GM12878 (cell line): ENCODE measurements at regions not wholly inside any gene's neighbourhood (a gene's known extent, or its start where the extent isn't known, plus 50 kb on each side); places are given as distances from the start of the nearest gene placed in this dataset.

ENCODE experiments used
- ATAC-seq: fragments of 200-7000 bp; cut with Tn5 transposase; 3 replicates; pipeline ENCODE4 v1.9.1; 2020; ENCODE audit warnings: mild to moderate bottlenecking, moderate library complexity
- BruUV-seq: library from RNA; stranded (reverse); fragments of 400-500 nt; replicated peaks from 2 replicates; lab custom pipeline; 2021; lab: Mats Ljungman, UMichigan
- CTCF ChIA-PET: fragments of 300-600 bp; sonication (Branson Sonifier 250); formaldehyde crosslinking; extraction: SDS; loops from one replicate; lab custom pipeline; 2021; ENCODE audit warnings: inconsistent platforms; lab: Yijun Ruan, JAX
- POLR2A ChIA-PET: fragments of 350-600 bp; formaldehyde crosslinking; extraction: SDS; loops from one replicate; lab custom pipeline; 2021; ENCODE audit warnings: inconsistent platforms; lab: Charles Lee
- RAD21 ChIA-PET: fragments of 300-600 bp; sonication (Branson Sonifier 250); formaldehyde crosslinking; loops from one replicate; lab custom pipeline; 2023; ENCODE audit warnings: antibody characterized with exemption; ENCODE audit not compliant: unreplicated experiment; lab: Charles Lee
- SMC1A ChIA-PET: fragments of 300-600 bp; sonication (Branson Sonifier 250); formaldehyde crosslinking; loops from one replicate; lab custom pipeline; 2023; ENCODE audit not compliant: unreplicated experiment, uncharacterized antibody; lab: Charles Lee
- DNase-seq: peaks from one replicate; pipeline ENCODE4 v3.0.0-alpha.2; 2011; ENCODE audit warnings: low read depth, low spot score
- FAIRE-seq: peaks from 3 replicates; lab custom pipeline; 2011; peaks lifted over from hg19 to GRCh38; lab: Jason Lieb, UNC
- H2AFZ ChIP-seq: 2 replicates; pipeline ENCODE4 v1.6.0; 2011; ENCODE audit warnings: low read depth, low read length, control low read depth; ENCODE audit not compliant: control insufficient read depth
- H3K27ac ChIP-seq: 2 replicates; pipeline ENCODE4 v1.5.1; 2011; ENCODE audit warnings: control low read depth; ENCODE audit not compliant: control insufficient read depth, insufficient read depth
- H3K27me3 ChIP-seq, 2 experiments: replicated peaks in 1 of 2; 2 replicates each; pipeline versions ENCODE4 v1.6.0 to v1.6.1; 2011; ENCODE audit warnings: low read length in 1 of 2; ENCODE audit not compliant: control insufficient read depth in 2 of 2, insufficient read depth in 2 of 2
- H3K36me3 ChIP-seq, 2 experiments: 2 replicates each; pipeline ENCODE4 v1.5.1; 2011; ENCODE audit warnings: low read length in 1 of 2; ENCODE audit not compliant: control insufficient read depth in 2 of 2, insufficient read depth in 2 of 2
- H3K4me1 ChIP-seq: 2 replicates; pipeline ENCODE4 v1.6.1; 2011; ENCODE audit warnings: mild to moderate bottlenecking, low read length, moderate library complexity, mixed read lengths; ENCODE audit not compliant: control insufficient read depth, insufficient read depth
- H3K4me2 ChIP-seq: 2 replicates; pipeline ENCODE4 v1.6.0; 2011; ENCODE audit warnings: control low read depth; ENCODE audit not compliant: control insufficient read depth, insufficient read depth
- H3K4me3 ChIP-seq: fragments of 200-600 bp; sonication (generic); 2 replicates; pipeline ENCODE4 v1.5.1; 2016
- H3K79me2 ChIP-seq: 2 replicates; pipeline ENCODE4 v1.6.0; 2011; ENCODE audit warnings: low read length; ENCODE audit not compliant: control insufficient read depth, insufficient read depth
- H3K9ac ChIP-seq: 2 replicates; pipeline ENCODE4 v1.8.0; 2011; ENCODE audit warnings: low read length, control low read depth, mixed read lengths; ENCODE audit not compliant: control insufficient read depth, insufficient read depth
- H3K9me3 ChIP-seq: replicated peaks from 3 replicates; pipeline ENCODE4 v1.5.1; 2011; ENCODE audit warnings: mild to moderate bottlenecking, low read length; ENCODE audit not compliant: control insufficient read depth, insufficient read depth
- H4K20me1 ChIP-seq: 2 replicates; pipeline ENCODE4 v1.6.0; 2011; ENCODE audit not compliant: control insufficient read depth, insufficient read depth
- FOXK2 ChIP-seq: fragments of 450-650 bp; IDR thresholded peaks from 2 replicates; pipeline ENCODE4 v1.6.1; 2017; ENCODE audit warnings: mild to moderate bottlenecking, moderate library complexity
- KDM1A ChIP-seq: fragments of 200-600 bp; sonication (generic); IDR thresholded peaks from 2 replicates; pipeline ENCODE4 v1.6.1; 2016; ENCODE audit warnings: borderline replicate concordance
- MEF2A ChIP-seq: IDR thresholded peaks from 2 replicates; pipeline ENCODE4 v1.6.1; 2011; ENCODE audit warnings: low read depth, mild to moderate bottlenecking, low read length, moderate library complexity; ENCODE audit not compliant: insufficient read depth
- RELA ChIP-seq: fragments of 450-650 bp; IDR thresholded peaks from 2 replicates; pipeline ENCODE4 v1.8.0; 2014; ENCODE audit warnings: borderline replicate concordance; ENCODE audit not compliant: partially characterized antibody
- SMAD1 ChIP-seq: fragments of 450-650 bp; IDR thresholded peaks from 2 replicates; pipeline ENCODE4 v1.6.1; 2018; ENCODE audit warnings: mild to moderate bottlenecking, low read depth; ENCODE audit not compliant: partially characterized antibody
- TCF3 ChIP-seq: IDR thresholded peaks from 2 replicates; pipeline ENCODE4 v1.6.1; 2012; ENCODE audit warnings: low read depth, mild to moderate bottlenecking, low read length, borderline replicate concordance; ENCODE audit not compliant: insufficient read depth
- ZNF24 ChIP-seq: fragments of 450-650 bp; IDR thresholded peaks from 2 replicates; pipeline ENCODE4 v1.6.1; 2017; ENCODE audit warnings: antibody characterized with exemption, mild to moderate bottlenecking
- ZNF622 ChIP-seq: fragments of 450-650 bp; IDR thresholded peaks from 2 replicates; pipeline ENCODE4 v1.6.1; 2017; ENCODE audit warnings: mild to moderate bottlenecking, inconsistent platforms
- WGBS: methylation state at CpG from one replicate; pipeline ENCODE4 v1.1.6; 2016; ENCODE audit warnings: low lambda C conversion rate; ENCODE audit not compliant: insufficient replicate concordance, insufficient coverage; ENCODE audit errors: missing lambda C conversion rate; 5-methylcytosine and 5-hydroxymethylcytosine counted together
- in situ Hi-C: fragments of 300-500 bp; cut with MboI; formaldehyde crosslinking; loops from 9 replicates; pipeline ENCODE4 v1.14.3; 2018; ENCODE audit warnings: mixed read lengths
- intact Hi-C: fragments of 100-400 bp; cut with micrococcal nuclease; formaldehyde crosslinking; loops from one replicate; pipeline ENCODE4 v1.14.2; 2022; ENCODE audit not compliant: unreplicated experiment
- TF ChIP-seq, protein P1 (sequence below): fragments of 450-650 bp; formaldehyde crosslinking; IDR thresholded peaks from 2 replicates; pipeline ENCODE4 v1.4.0; 2020; ENCODE audit warnings: mild to moderate bottlenecking, moderate library complexity
- TF ChIP-seq, protein P2 (sequence below): fragments of 450-650 bp; IDR thresholded peaks from 2 replicates; pipeline ENCODE4 v1.6.1; 2018; ENCODE audit warnings: mild to moderate bottlenecking, low read depth, moderate library complexity; ENCODE audit not compliant: partially characterized antibody

DNA sequence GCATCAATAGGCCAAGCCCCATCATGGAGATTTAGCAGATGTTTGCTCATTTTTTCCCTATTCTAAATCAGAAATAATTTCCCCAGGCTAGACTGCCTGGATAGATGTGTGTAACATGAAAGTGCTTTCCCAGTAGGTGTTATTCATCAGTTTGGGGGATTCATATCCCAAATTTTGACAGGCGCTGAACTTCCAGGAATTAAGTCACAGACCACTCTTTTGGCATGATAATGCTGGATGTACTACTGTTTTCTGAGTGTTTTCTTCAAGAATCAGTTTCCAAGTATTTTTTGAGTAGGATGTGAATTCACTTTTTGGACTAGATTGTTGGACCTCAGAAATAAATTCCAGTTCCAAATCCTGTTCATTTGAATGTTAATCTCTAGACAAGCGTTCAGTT, 637.4 kb downstream of the REEP3 start:
- ChIA-PET CTCF (no interaction called here), RAD21 (no interaction called here), POLR2A (no interaction called here)
- no peaks in the 10 kb centered on the region for H3K79me2 ChIP-seq
- no peak overlapping the region for H3K27ac ChIP-seq
- in situ Hi-C loops = no loop called here
- no peaks in the 10 kb centered on the region for H4K20me1 ChIP-seq
- H3K9me3 ChIP-seq = no peaks in the 10 kb centered on the region
- intact Hi-C loops = no loop called here
- ATAC-seq = no peak
- no peaks in the 10 kb centered on the region for H3K27me3 ChIP-seq
- BruUV-seq = no TSS peak
- no peaks in the 10 kb centered on the region for H3K36me3 ChIP-seq
- WGBS = 29% methylated on average over 2 of the region's 2 CpGs
- no peak overlapping the region for H3K9ac ChIP-seq
- TF ChIP-seq MEF2A = no peak
- no peak for TF ChIP-seq TCF3
- no peak for TF ChIP-seq SMAD1
- TF ChIP-seq ZNF622 = no peak
- no peak for TF ChIP-seq KDM1A
- TF ChIP-seq, all 136 proteins: peak for 0
- Histone ChIP-seq H3K4me3 (no peak overlapping the region), H2AFZ (no peak overlapping the region), H3K4me2 (no peak overlapping the region), H3K4me1 (no peaks in the 10 kb centered on the region)
- FAIRE-seq (no peak), DNase-seq (no peak)
- SMC1A ChIA-PET = no interaction called here

DNA sequence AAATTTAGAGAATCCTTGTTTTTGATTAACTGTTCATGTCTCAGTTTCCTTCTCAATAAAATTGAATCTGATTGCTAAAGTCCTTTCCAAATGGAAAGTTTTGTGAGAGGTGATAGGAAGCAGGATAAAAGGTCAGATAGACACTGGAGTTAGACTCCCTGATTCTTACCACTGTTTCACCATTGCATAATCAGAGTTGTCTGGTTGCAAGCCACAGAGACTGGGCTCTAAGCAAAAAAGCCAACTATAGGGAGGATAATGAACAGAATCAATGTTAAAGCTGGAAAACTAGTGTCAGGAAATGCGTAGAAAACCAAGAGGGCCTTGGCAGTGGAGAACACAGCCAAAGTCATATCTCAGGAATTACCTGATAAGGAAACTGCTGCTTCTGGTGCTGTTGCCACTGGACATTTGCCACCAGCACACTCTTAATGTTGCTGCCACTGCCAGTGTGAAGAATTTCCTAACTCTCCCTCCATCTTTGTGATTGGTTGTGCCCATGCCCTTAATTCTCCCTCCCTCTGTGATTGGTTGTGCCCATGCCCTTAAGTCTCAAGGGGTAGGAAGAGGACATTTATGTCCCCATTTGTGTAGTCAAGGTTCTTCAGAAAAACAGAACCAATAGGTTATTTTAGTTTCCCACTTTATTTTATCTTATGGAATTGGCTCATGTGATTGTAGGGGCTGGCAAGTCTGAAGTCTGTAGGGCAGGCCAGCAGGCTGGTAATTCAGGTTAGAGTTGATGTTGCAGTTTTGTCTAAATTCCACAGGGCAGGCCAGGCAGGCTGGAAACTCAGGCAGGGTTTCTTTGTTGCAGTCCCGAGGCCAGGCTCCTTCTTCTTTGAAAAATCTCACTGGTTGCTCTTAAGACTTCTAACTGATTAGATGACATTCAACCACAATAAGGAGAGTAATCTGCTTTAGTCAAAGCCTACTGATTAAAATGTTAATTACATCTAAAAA, 639.0 kb downstream of the REEP3 start:
- 0% methylated on average over 2 of the region's 2 CpGs for WGBS
- in situ Hi-C loops (no loop called here), intact Hi-C loops (no loop called here)
- DNase-seq (no peak), ATAC-seq (no peak), FAIRE-seq (no peak)
- Histone ChIP-seq H3K79me2 (no peaks in the 10 kb centered on the region), H4K20me1 (no peaks in the 10 kb centered on the region), H3K4me2 (no peak overlapping the region), H3K9ac (no peak overlapping the region), H3K27me3 (no peaks in the 10 kb centered on the region), H3K27ac (no peak overlapping the region), H3K36me3 (no peaks in the 10 kb centered on the region), H3K9me3 (no peaks in the 10 kb centered on the region), H3K4me3 (no peak overlapping the region), H3K4me1 (no peaks in the 10 kb centered on the region), H2AFZ (no peak overlapping the region)
- ChIA-PET POLR2A (no interaction called here), CTCF (no interaction called here), RAD21 (no interaction called here), SMC1A (interaction anchor here (0.7 kb wide), 1 partner anchor 851 kb away, joined by 3 read pairs; no protein-coding TSS in a partner anchor)
- BruUV-seq = no TSS peak
- TF ChIP-seq, protein P1, sequence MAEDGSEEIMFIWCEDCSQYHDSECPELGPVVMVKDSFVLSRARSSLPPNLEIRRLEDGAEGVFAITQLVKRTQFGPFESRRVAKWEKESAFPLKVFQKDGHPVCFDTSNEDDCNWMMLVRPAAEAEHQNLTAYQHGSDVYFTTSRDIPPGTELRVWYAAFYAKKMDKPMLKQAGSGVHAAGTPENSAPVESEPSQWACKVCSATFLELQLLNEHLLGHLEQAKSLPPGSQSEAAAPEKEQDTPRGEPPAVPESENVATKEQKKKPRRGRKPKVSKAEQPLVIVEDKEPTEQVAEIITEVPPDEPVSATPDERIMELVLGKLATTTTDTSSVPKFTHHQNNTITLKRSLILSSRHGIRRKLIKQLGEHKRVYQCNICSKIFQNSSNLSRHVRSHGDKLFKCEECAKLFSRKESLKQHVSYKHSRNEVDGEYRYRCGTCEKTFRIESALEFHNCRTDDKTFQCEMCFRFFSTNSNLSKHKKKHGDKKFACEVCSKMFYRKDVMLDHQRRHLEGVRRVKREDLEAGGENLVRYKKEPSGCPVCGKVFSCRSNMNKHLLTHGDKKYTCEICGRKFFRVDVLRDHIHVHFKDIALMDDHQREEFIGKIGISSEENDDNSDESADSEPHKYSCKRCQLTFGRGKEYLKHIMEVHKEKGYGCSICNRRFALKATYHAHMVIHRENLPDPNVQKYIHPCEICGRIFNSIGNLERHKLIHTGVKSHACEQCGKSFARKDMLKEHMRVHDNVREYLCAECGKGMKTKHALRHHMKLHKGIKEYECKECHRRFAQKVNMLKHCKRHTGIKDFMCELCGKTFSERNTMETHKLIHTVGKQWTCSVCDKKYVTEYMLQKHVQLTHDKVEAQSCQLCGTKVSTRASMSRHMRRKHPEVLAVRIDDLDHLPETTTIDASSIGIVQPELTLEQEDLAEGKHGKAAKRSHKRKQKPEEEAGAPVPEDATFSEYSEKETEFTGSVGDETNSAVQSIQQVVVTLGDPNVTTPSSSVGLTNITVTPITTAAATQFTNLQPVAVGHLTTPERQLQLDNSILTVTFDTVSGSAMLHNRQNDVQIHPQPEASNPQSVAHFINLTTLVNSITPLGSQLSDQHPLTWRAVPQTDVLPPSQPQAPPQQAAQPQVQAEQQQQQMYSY (CRISPR knock-in tag) = no peak
- TF ChIP-seq SMAD1 (no peak), RELA (no peak), ZNF24 (no peak), FOXK2 (no peak)
- TF ChIP-seq, protein P2, sequence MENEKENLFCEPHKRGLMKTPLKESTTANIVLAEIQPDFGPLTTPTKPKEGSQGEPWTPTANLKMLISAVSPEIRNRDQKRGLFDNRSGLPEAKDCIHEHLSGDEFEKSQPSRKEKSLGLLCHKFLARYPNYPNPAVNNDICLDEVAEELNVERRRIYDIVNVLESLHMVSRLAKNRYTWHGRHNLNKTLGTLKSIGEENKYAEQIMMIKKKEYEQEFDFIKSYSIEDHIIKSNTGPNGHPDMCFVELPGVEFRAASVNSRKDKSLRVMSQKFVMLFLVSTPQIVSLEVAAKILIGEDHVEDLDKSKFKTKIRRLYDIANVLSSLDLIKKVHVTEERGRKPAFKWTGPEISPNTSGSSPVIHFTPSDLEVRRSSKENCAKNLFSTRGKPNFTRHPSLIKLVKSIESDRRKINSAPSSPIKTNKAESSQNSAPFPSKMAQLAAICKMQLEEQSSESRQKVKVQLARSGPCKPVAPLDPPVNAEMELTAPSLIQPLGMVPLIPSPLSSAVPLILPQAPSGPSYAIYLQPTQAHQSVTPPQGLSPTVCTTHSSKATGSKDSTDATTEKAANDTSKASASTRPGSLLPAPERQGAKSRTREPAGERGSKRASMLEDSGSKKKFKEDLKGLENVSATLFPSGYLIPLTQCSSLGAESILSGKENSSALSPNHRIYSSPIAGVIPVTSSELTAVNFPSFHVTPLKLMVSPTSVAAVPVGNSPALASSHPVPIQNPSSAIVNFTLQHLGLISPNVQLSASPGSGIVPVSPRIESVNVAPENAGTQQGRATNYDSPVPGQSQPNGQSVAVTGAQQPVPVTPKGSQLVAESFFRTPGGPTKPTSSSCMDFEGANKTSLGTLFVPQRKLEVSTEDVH = no peak
